Posterior vena cava (tissue), 2 donors: ENCODE measurements at regions not wholly inside any gene's neighbourhood (a gene's known extent, or its start where the extent isn't known, plus 50 kb on each side); places are given as distances from the start of the nearest gene placed in this dataset.

Experiments used
- DNase-seq: peaks from one replicate; pipeline ENCODE4 v3.0.0-alpha.2; 2020; ENCODE audit warnings: low spot score
- intact Hi-C, 2 donors: fragments of 100-400 bp; cut with DNase I; formaldehyde crosslinking; loops; one replicate each; pipeline versions ENCODE4 v1.14.1 to v1.14.2; 2022 to 2023
- donor health status: DM: yes; HTN: yes; CAD: no.
- donor health status: DM: yes; HTN: yes; CAD: no.

- intact Hi-C loops = no loop called here
- no peak for DNase-seq
Measured at GRCh38 chr12:76234741-76235140, 113.5 kb downstream of the BBS10 start.

GRCh38 chr12:76232013-76232412, 116.2 kb downstream of the BBS10 start:
- DNase-seq = no peak
- intact Hi-C loops = no loop called here

- DNase-seq = no peak
- intact Hi-C loops = no loop called here
Measured at GRCh38 chr12:76226956-76227355, 121.3 kb downstream of the BBS10 start.

- DNase-seq = no peak
- intact Hi-C loops = no loop called here
Measured at GRCh38 chr12:76226397-76226796, 121.8 kb downstream of the BBS10 start.

- intact Hi-C loops = no loop called here
- no peak for DNase-seq
Measured at GRCh38 chr12:76223869-76224268, 124.3 kb downstream of the BBS10 start.

- intact Hi-C loops = no loop called here
- no peak for DNase-seq
Measured at GRCh38 chr12:76220980-76221379, 127.2 kb downstream of the BBS10 start.

GRCh38 chr12:76219806-76220205, 128.4 kb downstream of the BBS10 start:
- intact Hi-C loops = no loop called here

GRCh38 chr12:76216585-76217472, 131.4 kb downstream of the BBS10 start:
- DNase-seq = no peak
- intact Hi-C loops = no loop called here

More at GRCh38 chr12:76219806-76220205, 128.4 kb downstream of the BBS10 start:
- no peak for DNase-seq

- no peak for DNase-seq
- intact Hi-C loops = no loop called here
Measured at GRCh38 chr12:76208129-76208528, 123.6 kb upstream of the NAP1L1 start.

- intact Hi-C loops = no loop called here
- no peak for DNase-seq
Measured at GRCh38 chr12:76206677-76207072, 122.2 kb upstream of the NAP1L1 start.

GRCh38 chr12:76206039-76206676, 121.7 kb upstream of the NAP1L1 start:
- intact Hi-C loops = no loop called here

GRCh38 chr12:76202621-76203020, 118.1 kb upstream of the NAP1L1 start:
- DNase-seq = no peak
- intact Hi-C loops = no loop called here

More at GRCh38 chr12:76206039-76206676, 121.7 kb upstream of the NAP1L1 start:
- DNase-seq = no peak

- DNase-seq = no peak
- intact Hi-C loops = no loop called here
Measured at GRCh38 chr12:76201758-76202157, 117.3 kb upstream of the NAP1L1 start.

- DNase-seq = no peak
- intact Hi-C loops = no loop called here
Measured at GRCh38 chr12:76201316-76201715, 116.8 kb upstream of the NAP1L1 start.

- DNase-seq = no peak
- intact Hi-C loops = no loop called here
Measured at GRCh38 chr12:76199808-76200207, 115.3 kb upstream of the NAP1L1 start.

GRCh38 chr12:76198839-76199238, 114.4 kb upstream of the NAP1L1 start:
- intact Hi-C loops = no loop called here
- no peak for DNase-seq

GRCh38 chr12:76197283-76197682, 112.8 kb upstream of the NAP1L1 start:
- intact Hi-C loops = no loop called here
- no peak for DNase-seq

GRCh38 chr12:76195920-76196319, 111.4 kb upstream of the NAP1L1 start:
- intact Hi-C loops = no loop called here
- DNase-seq = no peak

- intact Hi-C loops = no loop called here
Measured at GRCh38 chr12:76194724-76195123, 110.2 kb upstream of the NAP1L1 start.

GRCh38 chr12:76193961-76194360, 109.5 kb upstream of the NAP1L1 start:
- no peak for DNase-seq

More at GRCh38 chr12:76194724-76195123, 110.2 kb upstream of the NAP1L1 start:
- no peak for DNase-seq

GRCh38 chr12:76192416-76192815, 107.9 kb upstream of the NAP1L1 start:
- intact Hi-C loops = no loop called here

More at GRCh38 chr12:76193961-76194360, 109.5 kb upstream of the NAP1L1 start:
- intact Hi-C loops = no loop called here

More at GRCh38 chr12:76192416-76192815, 107.9 kb upstream of the NAP1L1 start:
- no peak for DNase-seq
